SK-N-MC (cell line): ENCODE measurements at regions not wholly inside any gene's neighbourhood (a gene's known extent, or its start where the extent isn't known, plus 50 kb on each side); places are given as distances from the start of the nearest gene placed in this dataset.
A peak's percentile ranks its signal among the peaks of the same experiment; 100 is the strongest.

Source experiments
- DNase-seq: peaks from one replicate; pipeline ENCODE4 v3.0.0-alpha.2; 2011; ENCODE audit warnings: low read depth, low spot score
- H3K27ac ChIP-seq: fragments of 200-600 bp; sonication (generic); 2 replicates; pipeline ENCODE4 v1.5.1; 2016; ENCODE audit warnings: mixed run types
- H3K36me3 ChIP-seq: fragments of 200-600 bp; sonication (generic); 2 replicates; pipeline ENCODE4 v1.6.1; 2017; ENCODE audit warnings: antibody characterized with exemption, low read length, mixed read lengths; ENCODE audit not compliant: insufficient read depth
- H3K4me3 ChIP-seq: fragments of 200-600 bp; sonication (generic); 2 replicates; pipeline ENCODE4 v1.5.1; 2016
- H3K9ac ChIP-seq: fragments of 200-600 bp; sonication (generic); 2 replicates; pipeline ENCODE4 v1.8.0; 2017; ENCODE audit warnings: mixed run types, mixed read lengths; ENCODE audit not compliant: insufficient read length
- H3K9me3 ChIP-seq: fragments of 200-600 bp; sonication (generic); 2 replicates; pipeline ENCODE4 v1.6.1; 2017; ENCODE audit warnings: low read depth, mild to moderate bottlenecking, antibody characterized with exemption, low read length, moderate library complexity, mixed read lengths
- EZH2 ChIP-seq: fragments of 200-600 bp; sonication (generic); IDR thresholded peaks from one replicate; pipeline ENCODE4 v1.6.1; 2017; ENCODE audit warnings: antibody characterized with exemption
- FOXP2 ChIP-seq: optimal IDR thresholded peaks from 2 replicates; pipeline ENCODE3; 2011; ENCODE audit warnings: mild to moderate bottlenecking, moderate library complexity; ENCODE audit not compliant: insufficient read depth; ENCODE audit errors: extremely low read length, control extremely low read depth
- POLR2AphosphoS5 ChIP-seq: IDR thresholded peaks from 2 replicates; pipeline ENCODE4 v1.6.1; 2012; ENCODE audit warnings: mild to moderate bottlenecking, low read depth, low read length, borderline replicate concordance

DNA sequence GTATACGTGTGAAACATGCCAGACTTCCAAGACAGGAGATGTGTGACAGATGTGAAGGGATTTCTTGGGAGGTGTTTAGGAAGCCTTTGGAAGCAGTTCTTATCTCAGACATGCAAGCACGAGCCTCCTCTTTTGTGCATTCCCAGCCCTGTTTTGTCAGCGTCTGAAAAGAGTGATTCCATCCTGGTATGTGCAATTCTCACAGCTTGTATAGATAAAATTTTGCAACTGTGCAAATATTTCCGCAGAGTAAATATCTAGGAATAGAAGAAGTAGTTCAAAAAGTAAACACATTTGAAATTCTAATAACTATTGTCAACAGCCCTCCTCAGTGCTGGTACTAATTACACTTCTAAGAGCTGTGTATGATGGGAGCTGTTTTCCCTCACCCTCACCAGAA, 72.3 kb upstream of the C1QTNF9B start:
- TF ChIP-seq FOXP2 (peak; percentile 58), POLR2AphosphoS5 (no peak)
- H3K4me3 ChIP-seq = peak overlapping the region; percentile 33
- H3K9ac ChIP-seq = no peak overlapping the region
- peak overlapping the region; percentile 35; the same call in 1 of the 2 replicates for H3K27ac ChIP-seq
- H3K36me3 ChIP-seq = no peaks in the 10 kb centered on the region
- no peak for DNase-seq
- H3K9me3 ChIP-seq = no peaks in the 10 kb centered on the region

DNA sequence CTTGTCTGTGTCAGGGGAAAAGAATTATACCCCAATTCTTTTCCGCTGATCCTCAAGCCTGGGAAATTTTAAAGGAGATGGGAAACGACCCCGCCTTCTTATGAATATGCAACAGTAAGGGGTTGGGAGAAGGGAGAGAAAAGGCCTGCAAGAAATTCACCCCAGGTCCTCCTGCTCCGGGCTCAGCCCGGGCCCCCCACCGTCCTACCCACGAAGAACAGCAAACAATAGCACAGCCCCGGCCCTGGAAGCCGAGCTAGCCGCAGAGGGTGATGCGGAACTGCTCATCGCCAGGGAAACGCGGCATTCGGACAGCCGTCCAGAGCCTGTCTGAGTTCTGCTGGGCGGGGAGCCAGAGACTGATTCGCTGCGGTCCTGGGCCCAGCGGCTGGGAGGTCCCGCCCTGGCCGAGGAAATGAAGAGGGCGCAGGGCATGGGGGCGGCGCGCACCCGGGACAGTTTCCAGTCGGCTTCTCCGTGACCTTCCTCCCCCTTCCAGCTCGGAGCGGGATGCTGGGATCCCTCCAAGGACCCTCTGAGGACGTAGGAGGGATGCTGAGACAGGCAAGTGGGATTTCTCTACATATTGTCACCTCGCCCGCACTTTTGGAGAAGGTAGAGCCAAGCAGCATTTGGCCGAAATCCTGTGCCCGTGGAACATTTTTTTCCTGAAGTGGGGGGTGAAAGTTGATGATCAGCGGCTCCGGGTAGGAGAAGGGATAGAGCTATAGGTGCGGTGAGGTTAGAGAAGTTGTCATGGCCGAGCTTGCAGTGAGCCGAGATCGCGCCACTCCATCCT, 82.3 kb upstream of the C1QTNF9B start:
- H3K9me3 ChIP-seq = no peaks in the 10 kb centered on the region
- peak overlapping the region; percentile 88 for H3K4me3 ChIP-seq
- H3K36me3 ChIP-seq = no peaks in the 10 kb centered on the region
- no peak for DNase-seq
- no peak for TF ChIP-seq POLR2AphosphoS5
- no peak for TF ChIP-seq EZH2
- TF ChIP-seq FOXP2 = no peak
- H3K9ac ChIP-seq = no peak overlapping the region
- H3K27ac ChIP-seq = no peak overlapping the region

DNA sequence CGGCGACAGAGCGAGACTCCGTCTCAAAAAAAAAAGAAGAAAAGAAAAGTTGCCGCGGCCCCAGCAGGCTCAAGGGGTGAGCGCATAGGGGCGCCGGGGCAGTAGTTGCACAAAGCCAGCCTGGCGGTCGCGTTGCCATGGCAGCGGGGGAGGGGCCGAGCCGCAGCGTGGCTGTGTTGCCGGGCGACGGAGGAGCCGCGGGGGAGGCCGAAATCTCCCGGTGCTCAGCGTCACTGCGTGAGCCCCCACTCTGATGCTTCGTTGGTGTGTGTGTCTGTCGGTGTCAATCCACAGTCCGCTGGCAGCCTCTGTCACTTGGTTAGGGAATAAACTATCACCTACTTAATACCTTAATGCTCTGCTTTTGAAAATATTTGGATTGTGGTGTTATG, 82.9 kb upstream of the C1QTNF9B start:
- H3K36me3 ChIP-seq = no peaks in the 10 kb centered on the region
- no peak overlapping the region for H3K9ac ChIP-seq
- TF ChIP-seq EZH2 = no peak
- no peak for TF ChIP-seq FOXP2
- no peak for TF ChIP-seq POLR2AphosphoS5
- no peak for DNase-seq
- peak overlapping the region; percentile 88 for H3K4me3 ChIP-seq
- no peaks in the 10 kb centered on the region for H3K9me3 ChIP-seq
- no peak overlapping the region for H3K27ac ChIP-seq

DNA sequence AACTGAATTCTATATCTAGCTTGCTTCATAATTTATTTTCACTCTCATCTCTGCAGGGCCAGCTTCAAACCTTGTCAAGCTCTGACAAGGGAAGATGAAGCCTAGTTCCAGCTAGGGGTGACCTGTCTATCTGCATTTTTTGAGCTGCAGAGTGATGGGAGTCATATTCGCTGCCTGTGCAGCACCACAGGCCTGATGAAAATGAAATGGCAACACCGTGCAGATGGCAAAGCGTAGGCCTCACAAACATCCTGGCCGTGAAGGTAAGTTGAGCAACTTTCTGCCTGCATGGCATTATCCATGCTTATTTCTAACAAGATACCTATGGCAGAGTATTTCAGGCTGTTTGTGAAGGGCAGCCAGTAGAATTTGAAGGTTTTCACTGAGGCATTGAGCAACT, 86.4 kb upstream of the C1QTNF9B start:
- TF ChIP-seq EZH2 = no peak
- no peak for TF ChIP-seq FOXP2
- TF ChIP-seq POLR2AphosphoS5 = no peak

DNA sequence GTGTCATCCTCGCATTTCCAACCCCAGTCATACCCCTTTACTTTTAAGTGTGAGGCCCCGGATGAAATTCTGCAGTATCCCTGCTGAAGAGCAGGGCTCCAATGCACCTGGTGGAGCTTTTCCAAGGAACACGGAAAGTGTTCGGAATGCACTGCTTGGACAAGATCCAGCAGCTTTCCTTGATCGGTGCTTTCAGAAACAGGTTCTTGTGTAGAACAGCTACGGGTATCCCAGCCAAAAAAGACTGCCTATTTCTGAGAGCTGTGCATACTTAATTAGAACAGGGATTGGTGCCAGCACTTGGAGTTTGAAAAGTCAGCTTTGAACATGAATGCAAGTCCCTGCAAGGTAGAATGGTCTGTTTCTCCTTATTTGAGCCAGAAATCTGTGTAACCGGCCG, 87.2 kb upstream of the C1QTNF9B start:
- no peaks in the 10 kb centered on the region for H3K9me3 ChIP-seq
- H3K4me3 ChIP-seq = no peak overlapping the region
- TF ChIP-seq POLR2AphosphoS5 (no peak), EZH2 (no peak), FOXP2 (no peak)
- no peaks in the 10 kb centered on the region for H3K36me3 ChIP-seq
- H3K9ac ChIP-seq = no peak overlapping the region
- H3K27ac ChIP-seq = no peak overlapping the region
- no peak for DNase-seq

More for the DNA sequence above, 86.4 kb upstream of the C1QTNF9B start:
- no peak overlapping the region for H3K27ac ChIP-seq
- H3K36me3 ChIP-seq = no peaks in the 10 kb centered on the region
- H3K9me3 ChIP-seq = no peaks in the 10 kb centered on the region
- H3K9ac ChIP-seq = no peak overlapping the region
- H3K4me3 ChIP-seq = no peak overlapping the region
- DNase-seq = no peak

DNA sequence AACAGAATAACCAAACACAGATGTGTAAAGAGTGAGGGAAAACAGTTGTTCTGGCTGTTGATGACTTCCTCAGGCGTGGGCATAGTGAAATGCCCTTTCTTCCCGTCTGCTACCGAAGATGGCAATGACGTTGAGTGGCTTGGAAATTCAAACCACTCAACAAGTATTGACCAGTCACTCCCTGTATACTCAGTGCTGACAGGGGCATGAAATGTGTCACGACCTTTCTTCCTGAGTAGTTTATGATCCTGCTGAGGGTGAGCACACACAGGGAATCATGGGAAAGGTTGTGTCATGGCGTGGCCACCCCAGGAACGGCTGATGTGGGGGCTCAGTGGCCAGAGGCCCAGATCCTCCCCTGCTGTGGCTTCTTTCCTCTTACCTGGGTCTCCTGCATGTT, 87.8 kb upstream of the C1QTNF9B start:
- Histone ChIP-seq H3K9me3 (no peaks in the 10 kb centered on the region), H3K36me3 (no peaks in the 10 kb centered on the region), H3K4me3 (no peak overlapping the region), H3K9ac (no peak overlapping the region), H3K27ac (no peak overlapping the region)
- no peak for TF ChIP-seq FOXP2
- TF ChIP-seq EZH2 = no peak
- no peak for TF ChIP-seq POLR2AphosphoS5
- DNase-seq = no peak

DNA sequence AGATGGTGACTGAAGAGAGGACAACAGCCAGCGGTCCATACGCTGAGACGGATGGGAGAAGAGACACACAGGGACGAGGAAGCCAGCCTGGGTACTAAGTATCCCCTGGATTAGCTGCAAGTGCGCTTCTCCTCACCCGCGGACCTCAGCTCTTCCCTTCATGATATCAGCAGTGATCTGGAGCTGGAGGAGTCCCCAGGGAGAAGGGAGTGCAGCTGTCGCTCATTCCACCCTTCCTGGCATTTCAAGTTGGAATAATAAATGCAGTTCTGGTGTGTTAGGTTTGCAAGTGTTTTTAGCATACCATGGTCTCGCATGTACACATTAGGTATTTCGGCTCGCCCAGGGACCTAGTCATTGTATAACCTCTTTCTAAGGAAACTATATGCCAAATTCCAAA, 88.5 kb upstream of the C1QTNF9B start:
- no peak overlapping the region for H3K27ac ChIP-seq
- H3K4me3 ChIP-seq = no peak overlapping the region
- DNase-seq = no peak
- no peaks in the 10 kb centered on the region for H3K36me3 ChIP-seq
- H3K9ac ChIP-seq = no peak overlapping the region
- no peaks in the 10 kb centered on the region for H3K9me3 ChIP-seq
- no peak for TF ChIP-seq POLR2AphosphoS5
- TF ChIP-seq FOXP2 = no peak
- no peak for TF ChIP-seq EZH2

DNA sequence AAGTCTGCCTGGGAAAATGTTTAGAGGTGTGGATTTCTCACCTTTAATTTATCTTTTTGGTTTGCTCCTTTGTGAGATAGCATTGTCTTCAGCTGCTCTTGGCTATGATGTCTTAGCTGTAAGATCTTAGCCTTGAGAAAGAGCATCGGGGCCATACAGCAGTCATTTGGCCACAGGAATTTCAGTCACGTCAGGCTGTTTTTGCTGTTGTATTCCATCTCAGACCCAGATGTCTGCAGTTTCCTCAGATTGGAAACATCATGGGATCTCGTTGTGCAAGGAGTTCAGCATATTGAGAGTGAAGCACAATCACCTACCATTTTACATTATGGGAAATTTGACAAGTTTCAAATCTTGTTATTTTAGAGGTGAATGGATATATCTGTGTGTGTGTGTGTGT, 89.3 kb upstream of the C1QTNF9B start:
- Histone ChIP-seq H3K36me3 (no peaks in the 10 kb centered on the region), H3K9me3 (no peaks in the 10 kb centered on the region), H3K27ac (no peak overlapping the region), H3K9ac (no peak overlapping the region), H3K4me3 (no peak overlapping the region)
- no peak for DNase-seq
- TF ChIP-seq FOXP2 (no peak), POLR2AphosphoS5 (no peak), EZH2 (no peak)

DNA sequence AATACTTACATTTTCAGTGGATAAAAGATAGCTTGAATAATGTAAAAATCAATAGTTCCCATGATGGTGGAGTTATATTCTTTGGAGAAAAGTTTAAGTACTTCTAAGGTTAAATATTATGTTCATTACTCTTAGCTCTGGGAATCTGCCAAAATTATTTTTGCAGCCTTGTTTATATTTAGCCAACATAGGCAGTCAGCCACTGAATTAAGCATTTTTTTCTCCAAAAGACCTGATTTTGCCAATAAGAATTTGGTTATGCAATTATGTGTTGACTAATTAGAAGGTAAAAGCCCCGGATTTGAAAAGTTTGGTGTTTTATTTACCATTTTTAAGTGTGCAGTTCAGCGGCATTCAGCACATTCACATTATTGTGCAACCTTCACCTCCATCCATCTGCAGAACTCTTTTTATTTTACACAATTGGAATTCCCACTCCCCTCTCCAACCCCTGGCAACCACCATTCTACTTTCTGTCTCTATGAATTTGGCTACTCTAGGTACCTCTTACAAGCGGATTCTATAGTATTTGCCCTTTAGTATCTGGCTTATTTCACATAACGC, 90.1 kb upstream of the C1QTNF9B start:
- H3K9ac ChIP-seq = no peak overlapping the region
- no peaks in the 10 kb centered on the region for H3K36me3 ChIP-seq
- H3K27ac ChIP-seq = no peak overlapping the region
- DNase-seq = no peak
- H3K4me3 ChIP-seq = no peak overlapping the region
- H3K9me3 ChIP-seq = no peaks in the 10 kb centered on the region
- TF ChIP-seq EZH2 = no peak
- TF ChIP-seq FOXP2 = no peak
- no peak for TF ChIP-seq POLR2AphosphoS5
